Keratinocyte (primary cell): ENCODE measurements at regions not wholly inside any gene's neighbourhood (a gene's known extent, or its start where the extent isn't known, plus 50 kb on each side); places are given as distances from the start of the nearest gene placed in this dataset.

Experiments used
- EZH2 ChIP-seq: IDR thresholded peaks from one replicate; pipeline ENCODE4 v1.6.1; 2012; ENCODE audit warnings: inconsistent platforms, mild to moderate bottlenecking, low read length, moderate library complexity
- TF ChIP-seq, protein P1 (sequence below), 3 experiments: IDR thresholded peaks in 1 of 3; conservative IDR thresholded peaks in 1 of 3; optimal IDR thresholded peaks in 1 of 3; 2 replicates in 2 of 3; 3 replicates in 1 of 3; pipeline versions ENCODE3 to v1.5.1; 2011; ENCODE audit warnings: low read length in 3 of 3, mild to moderate bottlenecking in 3 of 3, moderate library complexity in 2 of 3, control low read depth in 1 of 3, inconsistent platforms in 1 of 3; ENCODE audit not compliant: insufficient read depth in 2 of 3; ENCODE audit errors: extremely low read depth in 1 of 3

DNA sequence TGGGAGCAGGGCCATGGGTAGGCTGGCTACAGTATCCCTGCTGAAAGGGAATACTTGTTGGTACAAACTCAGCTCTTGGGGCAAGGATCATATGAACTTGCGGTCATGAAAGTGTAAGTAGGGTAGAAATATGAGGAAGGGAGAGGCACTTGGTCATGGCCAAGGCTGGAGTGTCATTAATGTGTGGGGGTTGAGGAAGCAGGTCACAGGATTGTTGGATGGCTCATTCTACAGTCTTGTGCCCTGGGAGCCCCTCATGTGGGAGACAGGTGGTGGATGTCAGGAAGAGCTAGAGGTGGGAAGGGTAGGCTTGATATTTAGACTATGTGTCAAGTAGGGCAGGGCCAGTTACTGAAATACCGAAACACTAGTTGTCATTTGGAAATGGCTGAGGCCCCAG is 95.5 kb downstream of the RRM1 start:
- no peak for TF ChIP-seq EZH2
- TF ChIP-seq, protein P1, sequence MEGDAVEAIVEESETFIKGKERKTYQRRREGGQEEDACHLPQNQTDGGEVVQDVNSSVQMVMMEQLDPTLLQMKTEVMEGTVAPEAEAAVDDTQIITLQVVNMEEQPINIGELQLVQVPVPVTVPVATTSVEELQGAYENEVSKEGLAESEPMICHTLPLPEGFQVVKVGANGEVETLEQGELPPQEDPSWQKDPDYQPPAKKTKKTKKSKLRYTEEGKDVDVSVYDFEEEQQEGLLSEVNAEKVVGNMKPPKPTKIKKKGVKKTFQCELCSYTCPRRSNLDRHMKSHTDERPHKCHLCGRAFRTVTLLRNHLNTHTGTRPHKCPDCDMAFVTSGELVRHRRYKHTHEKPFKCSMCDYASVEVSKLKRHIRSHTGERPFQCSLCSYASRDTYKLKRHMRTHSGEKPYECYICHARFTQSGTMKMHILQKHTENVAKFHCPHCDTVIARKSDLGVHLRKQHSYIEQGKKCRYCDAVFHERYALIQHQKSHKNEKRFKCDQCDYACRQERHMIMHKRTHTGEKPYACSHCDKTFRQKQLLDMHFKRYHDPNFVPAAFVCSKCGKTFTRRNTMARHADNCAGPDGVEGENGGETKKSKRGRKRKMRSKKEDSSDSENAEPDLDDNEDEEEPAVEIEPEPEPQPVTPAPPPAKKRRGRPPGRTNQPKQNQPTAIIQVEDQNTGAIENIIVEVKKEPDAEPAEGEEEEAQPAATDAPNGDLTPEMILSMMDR (optimal IDR thresholded peaks at IDR 0.05 in 1 of 3, IDR thresholded peaks at IDR 0.05 in 1 of 3, conservative IDR thresholded peaks at IDR 0.05 in 1 of 3; ENCODE audit: extremely low read depth in 1 of 3, insufficient read depth in 2 of 3, low read length in 3 of 3) = no peak
